Body of pancreas (tissue), 4 donors: ENCODE measurements at regions not wholly inside any gene's neighbourhood (a gene's known extent, or its start where the extent isn't known, plus 50 kb on each side); places are given as distances from the start of the nearest gene placed in this dataset.

ENCODE experiments used
- ATAC-seq: fragments of 150-250 bp; one replicate; pipeline ENCODE4 v1.9.1; 2016
- DNase-seq, 4 donors: peaks; one replicate each; pipeline ENCODE4 v3.0.0-alpha.2; 2019
- H3K27ac ChIP-seq, 4 donors: fragments of 200-600 bp; sonication (generic); 1 replicate in 3 of 4; 2 replicates in 1 of 4; pipeline versions ENCODE4 v1.5.1 to v1.6.1; 2016 to 2019; ENCODE audit warnings: mild to moderate bottlenecking in 1 of 4, mixed read lengths in 1 of 4, moderate library complexity in 1 of 4
- H3K27me3 ChIP-seq, 2 donors: fragments of 200-600 bp; sonication (generic); one replicate each; pipeline ENCODE4 v1.6.0; 2016; ENCODE audit warnings: mild to moderate bottlenecking in 1 of 2
- H3K36me3 ChIP-seq, 2 donors: fragments of 200-600 bp; sonication (generic); replicated peaks in 1 of 2; 2 replicates each; pipeline ENCODE4 v1.5.1; 2016; ENCODE audit warnings: low read depth in 2 of 2; ENCODE audit not compliant: insufficient read depth in 1 of 2
- H3K4me1 ChIP-seq: fragments of 200-600 bp; sonication (generic); one replicate; pipeline ENCODE4 v1.6.0; 2016
- H3K4me3 ChIP-seq, 2 donors: fragments of 200-600 bp; sonication (generic); 1 replicate in 1 of 2; 2 replicates in 1 of 2; pipeline ENCODE4 v1.5.1; 2016 to 2019
- H3K9me3 ChIP-seq, 3 donors: fragments of 200-600 bp; sonication (generic); 1 replicate in 2 of 3; 2 replicates in 1 of 3; pipeline ENCODE4 v1.5.1; 2016
- POLR2A ChIP-seq, 3 donors: fragments of 450-650 bp; IDR thresholded peaks; one replicate each; pipeline ENCODE4 v1.6.1; 2016; ENCODE audit warnings: antibody characterized with exemption in 3 of 3, mild to moderate bottlenecking in 2 of 3
- whole genome bisulfite sequencing, 2 donors: methylation state at CpG; one replicate each; pipeline ENCODE4 v1.1.5; 2017; 5-methylcytosine and 5-hydroxymethylcytosine counted together
- intact Hi-C: fragments of 100-400 bp; cut with DNase I; formaldehyde crosslinking; loops from one replicate; pipeline ENCODE4 v1.15.1; 2023
- TF ChIP-seq, protein P1 (sequence below), 7 experiments: fragments of 450-650 bp in 4 of 7; fragments of 200-600 bp in 3 of 7; sonication (generic) in 3 of 7; IDR thresholded peaks; one replicate each; pipeline ENCODE4 v1.5.1; 2016 to 2019; ENCODE audit warnings: antibody characterized with exemption in 7 of 7

DNA sequence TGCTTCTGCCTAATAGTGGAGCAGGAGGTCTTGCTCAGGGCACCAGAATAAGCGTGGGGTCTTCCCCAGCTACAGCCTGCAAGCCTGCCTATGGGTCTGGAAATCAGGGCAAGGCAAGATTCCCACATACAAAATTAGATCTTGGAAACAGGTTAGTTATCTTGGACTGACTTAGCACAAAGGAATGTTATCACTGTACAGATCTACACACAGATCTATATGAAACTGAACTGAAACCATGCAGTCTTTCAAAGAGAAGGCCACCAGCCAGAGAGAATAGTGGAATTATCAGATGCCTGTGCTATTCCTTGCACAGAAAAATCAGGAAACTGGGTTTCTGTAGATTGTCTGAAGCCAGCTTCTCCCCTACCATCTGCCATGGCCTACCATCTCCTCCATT, 585.7 kb downstream of the ACTL7B start:
- no peak for ATAC-seq
- TF ChIP-seq, protein P1, sequence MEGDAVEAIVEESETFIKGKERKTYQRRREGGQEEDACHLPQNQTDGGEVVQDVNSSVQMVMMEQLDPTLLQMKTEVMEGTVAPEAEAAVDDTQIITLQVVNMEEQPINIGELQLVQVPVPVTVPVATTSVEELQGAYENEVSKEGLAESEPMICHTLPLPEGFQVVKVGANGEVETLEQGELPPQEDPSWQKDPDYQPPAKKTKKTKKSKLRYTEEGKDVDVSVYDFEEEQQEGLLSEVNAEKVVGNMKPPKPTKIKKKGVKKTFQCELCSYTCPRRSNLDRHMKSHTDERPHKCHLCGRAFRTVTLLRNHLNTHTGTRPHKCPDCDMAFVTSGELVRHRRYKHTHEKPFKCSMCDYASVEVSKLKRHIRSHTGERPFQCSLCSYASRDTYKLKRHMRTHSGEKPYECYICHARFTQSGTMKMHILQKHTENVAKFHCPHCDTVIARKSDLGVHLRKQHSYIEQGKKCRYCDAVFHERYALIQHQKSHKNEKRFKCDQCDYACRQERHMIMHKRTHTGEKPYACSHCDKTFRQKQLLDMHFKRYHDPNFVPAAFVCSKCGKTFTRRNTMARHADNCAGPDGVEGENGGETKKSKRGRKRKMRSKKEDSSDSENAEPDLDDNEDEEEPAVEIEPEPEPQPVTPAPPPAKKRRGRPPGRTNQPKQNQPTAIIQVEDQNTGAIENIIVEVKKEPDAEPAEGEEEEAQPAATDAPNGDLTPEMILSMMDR (IDR thresholded peaks at IDR 0.05): no peak
- TF ChIP-seq POLR2A (IDR thresholded peaks at IDR 0.05): no peak
- Histone ChIP-seq H3K4me1 (peaks cover 16% of the 10 kb centered on the region), H3K27ac (no peak overlapping the region), H3K4me3 (no peak overlapping the region), H3K27me3 (no peaks in the 10 kb centered on the region), H3K9me3 (no peaks in the 10 kb centered on the region), H3K36me3 (no peaks in the 10 kb centered on the region)
- 94 to 100% methylated on average over 1 of the region's 1 CpG for WGBS, 2 donors
- intact Hi-C loops: loop anchor here (10.0 kb wide), 1 partner anchor 785 kb away; the partner anchor contains the start of gene KLF4
- DNase-seq: no peak

GRCh38 chr9:108269371-108269770, 586.4 kb downstream of the ACTL7B start:
- Histone ChIP-seq H3K4me1 (peaks cover 16% of the 10 kb centered on the region), H3K36me3 (no peaks in the 10 kb centered on the region), H3K4me3 (no peak overlapping the region), H3K9me3 (no peaks in the 10 kb centered on the region), H3K27me3 (no peaks in the 10 kb centered on the region), H3K27ac (no peak overlapping the region)
- 92 to 96% methylated on average over 1 of the region's 1 CpG for WGBS, 2 donors
- ATAC-seq (no peak), DNase-seq (no peak)
- intact Hi-C loops: no loop called here
- TF ChIP-seq POLR2A (IDR thresholded peaks at IDR 0.05): no peak
- TF ChIP-seq, protein P1 (IDR thresholded peaks at IDR 0.05): no peak

GRCh38 chr9:108265065-108265464, 590.7 kb downstream of the ACTL7B start:
- ATAC-seq (no peak), DNase-seq (no peak)
- intact Hi-C loops: no loop called here
- H3K36me3 ChIP-seq: no peaks in the 10 kb centered on the region
- no peaks in the 10 kb centered on the region for H3K4me1 ChIP-seq
- no peak overlapping the region for H3K4me3 ChIP-seq
- no peak for TF ChIP-seq POLR2A (IDR thresholded peaks at IDR 0.05)
- TF ChIP-seq, protein P1 (IDR thresholded peaks at IDR 0.05): no peak
- WGBS, 2 donors: 83 to 94% methylated on average over 1 of the region's 1 CpG
- H3K27me3 ChIP-seq: no peaks in the 10 kb centered on the region
- H3K9me3 ChIP-seq: no peaks in the 10 kb centered on the region
- no peak overlapping the region for H3K27ac ChIP-seq

- H3K4me3 ChIP-seq: no peak overlapping the region
- no peaks in the 10 kb centered on the region for H3K9me3 ChIP-seq
- no peaks in the 10 kb centered on the region for H3K36me3 ChIP-seq
- DNase-seq (no peak), ATAC-seq (no peak)
- no peaks in the 10 kb centered on the region for H3K27me3 ChIP-seq
- H3K27ac ChIP-seq: no peak overlapping the region
- WGBS, 2 donors: 90 to 94% methylated on average over 4 of the region's 4 CpGs
- no peaks in the 10 kb centered on the region for H3K4me1 ChIP-seq
- intact Hi-C loops: no loop called here
- no peak for TF ChIP-seq POLR2A (IDR thresholded peaks at IDR 0.05)
- TF ChIP-seq, protein P1 (IDR thresholded peaks at IDR 0.05): no peak
These were observed 591.7 kb downstream of the ACTL7B start for GRCh38 chr9:108264093-108264492.

- DNase-seq (no peak), ATAC-seq (no peak)
- no peaks in the 10 kb centered on the region for H3K27me3 ChIP-seq
- no peaks in the 10 kb centered on the region for H3K36me3 ChIP-seq
- H3K9me3 ChIP-seq: no peaks in the 10 kb centered on the region
- no peaks in the 10 kb centered on the region for H3K4me1 ChIP-seq
- WGBS, 2 donors: 98% methylated on average over 9 of the region's 9 CpGs
- H3K27ac ChIP-seq: no peak overlapping the region
- intact Hi-C loops: no loop called here
- no peak for TF ChIP-seq POLR2A (IDR thresholded peaks at IDR 0.05)
- TF ChIP-seq, protein P1 (IDR thresholded peaks at IDR 0.05): no peak
- no peak overlapping the region for H3K4me3 ChIP-seq
These were observed 593.0 kb downstream of the ACTL7B start for GRCh38 chr9:108262836-108263235.
